Epithelial cell of esophagus (primary cell): ENCODE measurements at regions not wholly inside any gene's neighbourhood (a gene's known extent, or its start where the extent isn't known, plus 50 kb on each side); places are given as distances from the start of the nearest gene placed in this dataset.

Experiments used
- DNase-seq: peaks from one replicate; pipeline ENCODE4 v3.0.0; 2010; ENCODE audit warnings: low read depth
- H3K4me3 ChIP-seq: 2 replicates; pipeline ENCODE4 v1.5.1; 2011; ENCODE audit warnings: mild to moderate bottlenecking, low read length, control low read depth
- CTCF ChIP-seq: IDR thresholded peaks from 2 replicates; pipeline ENCODE4 v1.5.1; 2011; ENCODE audit warnings: low read depth, mild to moderate bottlenecking, low read length, control low read depth, inconsistent platforms; ENCODE audit not compliant: insufficient read depth; ENCODE audit errors: missing control alignments

DNA sequence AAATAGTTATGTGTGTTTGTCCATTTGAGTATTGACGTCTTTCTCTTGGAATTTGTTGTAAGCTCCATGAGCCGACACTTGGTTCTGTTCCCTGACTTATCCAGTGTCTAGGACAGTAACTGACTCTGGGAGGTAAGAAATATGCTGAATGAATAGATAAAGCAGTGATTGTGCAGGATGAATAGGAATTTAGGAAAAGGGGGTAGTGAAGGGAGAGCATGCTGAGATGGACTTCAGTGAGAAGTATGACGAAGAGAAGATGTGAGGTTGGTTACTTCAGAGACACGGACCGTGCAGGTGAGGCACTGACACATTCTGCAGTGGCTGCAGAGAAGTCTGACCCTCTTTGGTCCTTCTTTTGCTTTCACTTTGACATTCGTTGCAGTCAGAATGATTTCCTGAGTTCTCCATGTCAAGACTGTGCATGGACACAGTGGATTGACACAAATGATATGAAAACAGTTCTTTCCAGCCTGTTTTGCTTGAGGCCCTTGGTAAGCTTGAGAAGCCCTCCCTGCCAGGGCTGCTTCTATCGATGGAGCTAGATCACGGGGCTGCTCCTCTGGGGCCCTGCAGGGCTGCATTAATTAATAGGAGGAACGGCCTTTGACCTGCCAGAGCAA lies 261.5 kb upstream of the SORCS1 start:
- no peak for DNase-seq
- no peak for TF ChIP-seq CTCF
- no peak overlapping the region for H3K4me3 ChIP-seq

DNA sequence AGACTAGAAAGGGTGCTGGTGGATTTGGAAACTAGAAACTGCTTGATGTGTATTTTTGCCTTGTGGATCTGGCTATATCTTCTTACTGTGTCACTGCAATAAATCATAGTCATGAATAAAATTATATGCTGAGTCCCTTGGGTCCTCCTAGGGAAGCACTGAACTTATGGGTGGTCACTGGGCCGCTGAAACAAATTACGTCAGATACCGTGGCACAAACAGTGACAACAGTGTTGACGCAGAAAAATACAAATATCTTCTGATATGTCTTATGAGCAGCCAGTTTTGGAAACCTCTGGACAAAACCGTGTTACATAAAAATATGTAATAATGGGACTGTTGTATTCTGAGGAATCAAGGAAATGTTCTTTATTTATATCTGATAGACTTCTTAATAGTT lies 260.1 kb upstream of the SORCS1 start:
- DNase-seq, result no peak

DNA sequence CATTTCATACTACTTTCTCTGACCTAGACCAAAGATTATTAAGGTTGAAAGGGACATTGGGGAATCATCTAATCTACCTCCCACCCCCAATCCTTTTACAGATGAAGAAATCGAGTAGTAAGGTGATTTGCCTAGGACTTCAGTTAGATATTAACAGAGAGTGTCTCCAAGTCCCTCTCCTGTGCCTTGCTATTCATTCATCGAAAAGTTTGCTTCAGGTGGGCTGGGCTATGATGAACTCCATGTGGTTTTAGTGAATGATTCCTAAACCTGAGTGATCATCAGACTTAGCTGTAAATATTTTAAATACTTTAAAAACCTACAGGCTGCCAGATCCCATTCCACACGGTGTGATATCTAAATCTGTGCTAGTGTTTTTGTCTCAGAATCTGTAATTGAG lies 259.4 kb upstream of the SORCS1 start:
- no peak for DNase-seq
- no peak overlapping the region for H3K4me3 ChIP-seq
- TF ChIP-seq CTCF, result no peak

More for the DNA sequence above, 260.1 kb upstream of the SORCS1 start:
- H3K4me3 ChIP-seq, result no peak overlapping the region
- TF ChIP-seq CTCF, result no peak

DNA sequence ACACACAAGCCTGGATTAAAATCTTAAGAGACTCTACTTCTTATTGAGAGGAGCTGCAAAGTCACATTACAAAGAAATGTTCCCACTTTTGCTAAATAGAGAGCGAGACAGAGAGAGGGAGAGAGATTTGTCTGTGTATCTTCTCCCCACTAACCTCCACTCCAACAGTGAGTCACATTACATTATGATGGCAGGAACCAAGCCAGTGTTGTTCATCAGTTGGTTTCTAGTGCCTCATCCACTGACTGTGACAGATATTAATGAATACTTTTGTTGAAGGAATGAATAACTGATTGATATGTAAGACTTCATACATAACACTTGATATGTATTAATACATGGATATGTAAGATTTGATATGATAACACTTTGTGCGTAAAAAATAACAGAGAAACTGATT lies 258.2 kb upstream of the SORCS1 start:
- no peak overlapping the region for H3K4me3 ChIP-seq
- no peak for TF ChIP-seq CTCF
- DNase-seq, result no peak

DNA sequence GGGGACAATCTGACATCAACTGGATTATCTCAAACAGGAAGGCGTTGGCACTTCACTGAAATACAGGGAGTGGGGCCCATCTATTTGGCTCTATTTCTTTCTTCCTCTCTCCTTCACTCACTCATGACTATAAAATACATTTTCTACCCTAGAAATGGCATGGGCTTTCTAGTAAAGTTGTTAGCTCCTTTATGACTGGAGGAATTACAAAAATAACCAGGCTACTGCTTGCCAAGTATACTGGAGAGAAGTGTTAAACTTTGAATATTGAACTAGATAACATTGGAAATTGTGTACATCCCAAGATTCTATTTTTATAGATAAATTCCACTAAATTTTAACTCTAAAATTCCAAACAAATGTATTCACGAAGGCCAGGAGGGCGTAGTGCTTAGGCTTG lies 255.7 kb upstream of the SORCS1 start:
- H3K4me3 ChIP-seq, result no peak overlapping the region
- TF ChIP-seq CTCF, result no peak
- no peak for DNase-seq

DNA sequence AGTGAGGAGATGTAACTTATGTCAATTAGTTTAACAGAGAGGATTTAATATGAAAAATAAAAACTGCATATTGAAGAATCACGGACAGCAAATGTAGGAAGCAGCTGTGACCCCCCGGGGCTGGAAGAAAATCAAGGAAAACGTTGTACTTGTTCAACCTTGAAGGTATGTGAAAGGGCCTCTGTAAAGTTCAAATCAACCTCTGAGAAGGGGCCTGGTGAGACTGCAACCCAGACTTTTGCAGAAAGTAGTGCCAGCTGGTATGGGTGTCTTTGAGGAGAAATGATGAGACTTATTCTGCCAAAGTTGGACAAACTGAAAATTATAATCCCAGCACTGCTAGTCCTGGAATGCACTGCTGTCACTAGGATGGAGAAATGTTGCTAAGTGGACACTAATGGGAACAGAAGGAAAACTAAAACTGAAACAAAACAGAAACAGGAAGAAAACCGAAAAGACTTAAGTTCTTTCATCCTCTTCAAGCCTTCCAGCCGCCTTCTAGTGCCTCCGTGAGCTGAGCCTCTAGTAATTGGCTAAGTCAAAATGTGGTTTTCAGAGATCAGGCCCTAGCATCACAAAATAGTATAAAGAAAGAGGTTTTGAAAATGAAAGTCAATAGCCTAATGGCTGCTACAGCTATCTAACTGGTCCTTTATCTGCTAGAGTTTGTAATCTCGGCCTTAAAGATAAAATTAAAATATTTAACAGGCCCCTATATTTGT lies 253.7 kb upstream of the SORCS1 start:
- TF ChIP-seq CTCF, result no peak
- DNase-seq, result no peak
- H3K4me3 ChIP-seq, result no peak overlapping the region

- H3K4me3 ChIP-seq, result no peak overlapping the region
- TF ChIP-seq CTCF, result no peak
- no peak for DNase-seq
These were observed 252.9 kb upstream of the SORCS1 start for GRCh38 chr10:107417446-107417845.
